Hepatocyte (in vitro differentiated cells): ENCODE measurements at regions not wholly inside any gene's neighbourhood (a gene's known extent, or its start where the extent isn't known, plus 50 kb on each side); places are given as distances from the start of the nearest gene placed in this dataset.

ENCODE experiments used
- DNase-seq: peaks from one replicate; pipeline ENCODE4 v3.0.0-alpha.2; 2016; ENCODE audit warnings: low spot score
- H2AFZ ChIP-seq: fragments of 200-600 bp; sonication (generic); 2 replicates; pipeline ENCODE4 v1.6.0; 2016; ENCODE audit warnings: antibody characterized with exemption, mild to moderate bottlenecking
- H3K27ac ChIP-seq: fragments of 200-600 bp; sonication (generic); 2 replicates; pipeline ENCODE4 v1.5.1; 2016; ENCODE audit warnings: mild to moderate bottlenecking
- H3K27me3 ChIP-seq: fragments of 200-600 bp; sonication (generic); 2 replicates; pipeline ENCODE4 v1.6.1; 2016
- H3K36me3 ChIP-seq: fragments of 200-600 bp; sonication (generic); replicated peaks from 2 replicates; pipeline ENCODE4 v1.5.1; 2016; ENCODE audit warnings: low read depth; ENCODE audit not compliant: insufficient read depth
- H3K4me1 ChIP-seq: fragments of 200-600 bp; sonication (generic); 2 replicates; pipeline ENCODE4 v1.5.1; 2016; ENCODE audit warnings: mild to moderate bottlenecking, moderate library complexity; ENCODE audit not compliant: insufficient read depth
- H3K4me2 ChIP-seq: fragments of 200-600 bp; sonication (generic); 2 replicates; pipeline ENCODE4 v1.6.0; 2016
- H3K4me3 ChIP-seq: fragments of 200-600 bp; sonication (generic); 2 replicates; pipeline ENCODE4 v1.5.1; 2016; ENCODE audit warnings: mild to moderate bottlenecking
- H3K79me2 ChIP-seq: fragments of 200-600 bp; sonication (generic); 2 replicates; pipeline ENCODE4 v1.6.0; 2017; ENCODE audit warnings: mild to moderate bottlenecking
- H3K9me2 ChIP-seq: fragments of 200-600 bp; sonication (generic); replicated peaks from 2 replicates; pipeline ENCODE4 v1.6.0; 2017; ENCODE audit warnings: mild to moderate bottlenecking; ENCODE audit not compliant: insufficient read depth
- H3K9me3 ChIP-seq: fragments of 200-600 bp; sonication (generic); 2 replicates; pipeline ENCODE4 v1.5.1; 2016; ENCODE audit warnings: low read depth, mild to moderate bottlenecking
- H4K20me1 ChIP-seq: fragments of 200-600 bp; sonication (generic); 2 replicates; pipeline ENCODE4 v1.6.0; 2016; ENCODE audit warnings: mild to moderate bottlenecking; ENCODE audit not compliant: insufficient read depth, poor library complexity, severe bottlenecking
- CTCF ChIP-seq: fragments of 200-600 bp; sonication (generic); IDR thresholded peaks from 2 replicates; pipeline ENCODE4 v1.5.1; 2016; ENCODE audit warnings: antibody characterized with exemption, mild to moderate bottlenecking; ENCODE audit not compliant: poor library complexity
- EZH2 ChIP-seq: fragments of 200-600 bp; sonication (generic); IDR thresholded peaks from 2 replicates; pipeline ENCODE4 v1.6.1; 2016; ENCODE audit warnings: antibody characterized with exemption, mild to moderate bottlenecking, borderline replicate concordance
- EZH2phosphoT487 ChIP-seq: fragments of 200-600 bp; sonication (generic); IDR thresholded peaks from one replicate; pipeline ENCODE4 v1.6.1; 2018; ENCODE audit warnings: antibody characterized with exemption, mild to moderate bottlenecking, low read depth, moderate library complexity; ENCODE audit not compliant: unreplicated experiment, severe bottlenecking
- WGBS: methylation state at CpG from one replicate; pipeline ENCODE4 v1.1.6; 2016; ENCODE audit warnings: low lambda C conversion rate; ENCODE audit errors: missing lambda C conversion rate; 5-methylcytosine and 5-hydroxymethylcytosine counted together

GRCh38 chr5:37966871-37967270 lies 127.0 kb upstream of the GDNF start:
- Histone ChIP-seq H3K4me1 (no peaks in the 10 kb centered on the region), H3K27me3 (no peaks in the 10 kb centered on the region), H3K36me3 (no peaks in the 10 kb centered on the region), H3K79me2 (no peaks in the 10 kb centered on the region), H3K27ac (no peak overlapping the region), H3K4me3 (no peak overlapping the region), H3K4me2 (no peak overlapping the region), H3K9me3 (no peaks in the 10 kb centered on the region), H2AFZ (no peak overlapping the region), H4K20me1 (no peaks in the 10 kb centered on the region), H3K9me2 (no peaks in the 10 kb centered on the region)
- no peak for TF ChIP-seq CTCF
- TF ChIP-seq EZH2phosphoT487 = no peak
- no peak for DNase-seq
- WGBS = 55% methylated on average over 1 of the region's 1 CpG

DNA sequence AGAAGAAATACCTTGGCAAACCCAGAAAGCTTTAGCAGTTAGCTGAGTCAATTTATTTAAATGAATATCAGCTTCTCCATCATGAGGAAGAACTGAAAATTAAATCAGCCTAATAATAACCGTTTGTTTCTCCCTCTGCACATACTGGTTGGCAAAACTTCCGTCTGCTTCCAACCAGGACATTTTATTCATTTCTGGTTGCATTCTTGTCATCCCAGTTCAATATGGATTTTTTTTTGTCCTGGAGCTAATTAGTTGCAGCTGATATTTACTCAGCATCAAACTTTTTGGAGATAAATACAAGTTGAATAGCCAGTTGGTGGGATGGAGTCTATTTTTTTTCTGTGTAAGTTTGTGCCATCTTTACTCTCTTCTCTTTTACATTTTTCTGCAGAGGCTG lies 126.5 kb upstream of the GDNF start:
- WGBS = 67% methylated on average over 2 of the region's 2 CpGs

DNA sequence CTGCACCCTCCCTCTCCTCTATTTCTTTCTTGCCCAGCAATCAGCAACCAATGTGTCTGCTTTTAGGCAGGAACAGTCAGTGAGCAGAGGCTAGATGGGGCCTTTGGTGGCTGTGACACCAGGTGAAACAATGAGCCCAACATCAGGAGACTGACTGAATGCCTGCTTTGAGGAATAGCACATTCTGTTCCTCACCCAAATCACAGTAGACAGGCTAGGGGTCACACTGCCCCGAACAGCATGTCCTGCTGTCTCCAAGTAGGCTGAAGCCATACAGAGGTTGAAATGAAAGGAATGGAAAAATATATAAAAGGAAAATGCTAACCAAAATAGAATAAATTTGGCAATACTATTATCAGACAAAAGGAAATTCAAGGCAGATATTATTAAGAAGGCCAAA lies 122.5 kb upstream of the GDNF start:
- Histone ChIP-seq H3K36me3 (no peaks in the 10 kb centered on the region), H3K4me2 (no peak overlapping the region), H3K27ac (no peak overlapping the region), H3K9me2 (no peaks in the 10 kb centered on the region), H4K20me1 (no peaks in the 10 kb centered on the region), H3K9me3 (peaks cover 10% of the 10 kb centered on the region), H2AFZ (no peak overlapping the region), H3K79me2 (no peaks in the 10 kb centered on the region), H3K4me3 (no peak overlapping the region), H3K27me3 (no peaks in the 10 kb centered on the region), H3K4me1 (no peaks in the 10 kb centered on the region)
- TF ChIP-seq EZH2 (no peak), EZH2phosphoT487 (no peak), CTCF (no peak)
- 86% methylated on average over 1 of the region's 1 CpG for WGBS
- no peak for DNase-seq

More for the DNA sequence above, 126.5 kb upstream of the GDNF start:
- Histone ChIP-seq H3K4me1 (no peaks in the 10 kb centered on the region), H2AFZ (no peak overlapping the region), H3K79me2 (no peaks in the 10 kb centered on the region), H3K36me3 (no peaks in the 10 kb centered on the region), H3K27me3 (no peaks in the 10 kb centered on the region), H3K4me3 (no peak overlapping the region), H4K20me1 (no peaks in the 10 kb centered on the region), H3K4me2 (no peak overlapping the region), H3K9me3 (no peaks in the 10 kb centered on the region), H3K27ac (no peak overlapping the region), H3K9me2 (no peaks in the 10 kb centered on the region)
- TF ChIP-seq EZH2 (no peak), EZH2phosphoT487 (no peak), CTCF (no peak)
- DNase-seq = no peak

DNA sequence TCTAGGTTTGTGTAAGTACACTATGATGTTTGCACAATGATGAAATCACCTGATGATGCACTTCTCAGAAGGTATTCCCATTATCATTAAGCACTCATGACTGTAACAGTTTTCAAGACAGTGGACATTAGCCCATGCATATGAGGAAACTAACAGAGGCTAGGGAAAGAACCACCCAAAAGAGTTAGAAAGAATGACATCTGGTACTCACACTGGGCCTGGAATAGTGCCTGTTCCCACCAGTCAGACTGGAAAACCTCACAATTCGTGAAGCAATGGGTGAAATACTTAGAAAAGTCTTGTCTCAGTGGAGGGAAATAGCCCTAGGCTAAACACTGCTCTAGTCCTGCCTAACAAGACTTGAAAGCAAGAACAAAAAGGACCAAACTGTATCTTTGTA lies 117.4 kb upstream of the GDNF start:
- Histone ChIP-seq H2AFZ (no peak overlapping the region), H4K20me1 (no peaks in the 10 kb centered on the region), H3K9me2 (no peaks in the 10 kb centered on the region), H3K79me2 (no peaks in the 10 kb centered on the region), H3K36me3 (no peaks in the 10 kb centered on the region), H3K27ac (no peak overlapping the region), H3K4me2 (no peak overlapping the region), H3K9me3 (peaks cover 10% of the 10 kb centered on the region), H3K4me1 (no peaks in the 10 kb centered on the region), H3K4me3 (no peak overlapping the region), H3K27me3 (no peaks in the 10 kb centered on the region)
- WGBS = 77% methylated on average over 1 of the region's 1 CpG
- TF ChIP-seq CTCF = no peak
- TF ChIP-seq EZH2 = no peak
- TF ChIP-seq EZH2phosphoT487 = no peak
- DNase-seq = no peak
